Right lung (tissue), 2 donors: ENCODE measurements at regions not wholly inside any gene's neighbourhood (a gene's known extent, or its start where the extent isn't known, plus 50 kb on each side); places are given as distances from the start of the nearest gene placed in this dataset.

Source experiments
- DNase-seq, 2 donors: peaks; one replicate each; pipeline ENCODE4 v3.0.0-alpha.2; 2013

DNA sequence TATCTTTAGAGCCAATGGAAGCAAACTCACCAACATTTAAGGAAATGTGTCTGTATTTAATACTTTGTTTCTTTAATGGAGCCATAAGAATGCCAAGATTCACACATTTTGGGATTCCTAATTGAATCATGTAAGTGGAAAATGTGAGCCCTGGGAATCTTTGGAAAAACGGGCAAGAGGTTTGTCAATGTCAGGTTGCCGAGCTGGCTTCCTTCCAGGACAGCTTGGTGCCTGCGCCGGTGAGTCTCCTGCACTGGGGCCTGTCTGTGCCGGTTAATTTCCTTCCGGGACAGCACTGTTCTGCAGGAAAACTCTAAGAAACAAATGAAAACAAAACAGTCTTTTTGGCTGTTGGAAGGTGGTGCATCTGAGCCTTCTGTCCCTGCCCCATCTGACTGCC lies 210.6 kb downstream of the HAPSTR1 start:
- no peak for DNase-seq

- DNase-seq, result no peak
These were observed 215.3 kb downstream of the HAPSTR1 start for GRCh38 chr16:9306753-9307152.

- DNase-seq, result no peak
These were observed 216.0 kb downstream of the HAPSTR1 start for GRCh38 chr16:9307446-9307845.

GRCh38 chr16:9308356-9308801 lies 216.9 kb downstream of the HAPSTR1 start:
- DNase-seq, result peak in 1 of 2 donors; percentile 26

DNA sequence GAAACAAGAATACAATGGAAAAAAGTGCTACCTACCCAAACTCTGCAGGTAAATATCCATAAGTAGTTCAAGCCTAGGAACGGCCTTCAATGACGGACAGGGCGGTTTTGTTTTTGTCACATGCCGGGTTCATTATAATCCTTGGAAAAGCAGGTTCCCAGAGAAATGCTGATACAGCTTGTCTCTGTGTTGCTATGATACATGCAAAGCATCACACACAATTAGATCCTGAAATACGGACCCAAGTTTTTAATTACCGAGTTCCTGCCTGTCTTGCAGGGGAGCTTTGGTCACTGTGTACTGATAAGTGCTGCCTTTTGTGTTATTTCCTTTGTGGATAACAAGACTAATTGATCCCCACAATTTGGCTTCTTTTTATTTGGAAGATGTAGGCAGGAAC lies 217.4 kb downstream of the HAPSTR1 start:
- no peak for DNase-seq

GRCh38 chr16:9309844-9310243 lies 218.4 kb downstream of the HAPSTR1 start:
- no peak for DNase-seq

- no peak for DNase-seq
These were observed 220.0 kb downstream of the HAPSTR1 start for GRCh38 chr16:9311303-9311954.

GRCh38 chr16:9316008-9316407 lies 224.6 kb downstream of the HAPSTR1 start:
- no peak for DNase-seq

GRCh38 chr16:9316615-9317014 lies 225.2 kb downstream of the HAPSTR1 start:
- peak; percentile 45 to 47 for DNase-seq

DNA sequence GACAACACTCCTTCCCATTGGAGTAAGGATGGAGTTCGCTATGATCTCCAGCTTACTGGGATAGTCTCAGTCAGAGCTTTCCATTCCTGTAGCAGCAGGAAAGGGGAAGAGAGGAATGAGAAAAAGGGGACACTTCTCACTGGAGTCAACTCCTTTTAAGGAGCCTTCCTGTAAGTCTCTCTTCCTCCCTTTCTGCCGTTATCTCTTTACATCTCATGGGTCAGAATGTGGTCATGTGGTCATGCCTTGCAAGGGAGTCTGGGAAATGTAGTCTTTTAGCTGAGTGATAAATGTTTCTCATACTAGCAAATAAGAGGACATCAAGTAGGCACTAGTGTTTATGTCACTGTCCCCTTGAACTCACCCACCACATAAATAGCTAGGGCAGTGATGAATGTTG lies 227.3 kb downstream of the HAPSTR1 start:
- DNase-seq, result no peak

GRCh38 chr16:9322769-9323168 lies 231.3 kb downstream of the HAPSTR1 start:
- no peak for DNase-seq

- DNase-seq, result no peak
These were observed 231.7 kb downstream of the HAPSTR1 start for GRCh38 chr16:9323170-9323569.

GRCh38 chr16:9327253-9327652 lies 235.8 kb downstream of the HAPSTR1 start:
- no peak for DNase-seq

- DNase-seq, result no peak
These were observed 237.0 kb downstream of the HAPSTR1 start for GRCh38 chr16:9328411-9328810.

- no peak for DNase-seq
These were observed 238.7 kb downstream of the HAPSTR1 start for GRCh38 chr16:9330095-9330494.

DNA sequence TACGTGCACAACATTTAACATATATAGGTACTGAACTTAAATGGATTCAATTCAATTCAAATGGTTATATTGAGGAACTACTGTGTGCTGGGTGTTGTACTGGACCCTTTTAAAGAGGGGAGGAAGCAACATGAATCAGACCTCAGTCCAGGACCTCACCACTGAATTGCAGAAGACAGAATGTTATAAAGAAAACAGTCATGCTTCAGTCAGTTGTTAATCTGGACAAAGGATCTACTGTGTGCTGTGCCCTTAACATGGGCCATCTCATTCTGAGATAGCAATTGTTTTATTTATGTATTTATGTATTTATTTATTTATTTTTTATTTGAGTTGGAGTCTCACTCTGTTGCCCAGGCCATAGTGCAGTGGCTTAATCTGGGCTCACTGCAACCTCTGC lies 240.1 kb downstream of the HAPSTR1 start:
- no peak for DNase-seq

DNA sequence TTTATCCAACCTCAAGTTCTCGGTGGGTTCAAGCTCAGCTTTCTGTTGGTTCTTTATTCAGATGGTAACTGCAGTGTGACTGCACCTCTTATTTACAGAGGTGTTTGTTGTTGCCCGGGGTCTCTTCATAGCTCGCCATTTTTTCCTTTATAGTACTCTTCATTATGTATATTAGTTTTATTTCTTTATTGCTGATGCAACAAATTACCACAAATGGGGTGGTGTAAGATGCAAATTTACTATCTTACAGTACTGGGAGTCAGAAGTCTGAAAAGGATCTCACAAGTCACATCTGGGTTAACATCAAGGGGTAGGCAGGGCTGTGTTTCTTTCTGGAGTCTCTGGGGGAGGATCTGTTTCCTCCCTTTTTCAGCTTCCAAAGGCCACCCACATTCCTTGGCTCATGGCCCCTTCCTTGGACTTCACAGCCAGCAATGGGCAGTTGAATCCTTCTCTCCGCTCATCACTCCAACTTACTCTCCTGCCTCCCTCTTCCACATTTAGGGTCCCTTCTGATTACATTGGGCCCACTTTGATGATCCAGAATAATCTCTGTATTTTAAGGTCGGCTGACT lies 241.2 kb downstream of the HAPSTR1 start:
- DNase-seq, result no peak

- DNase-seq, result no peak
These were observed 242.0 kb downstream of the HAPSTR1 start for GRCh38 chr16:9333469-9333868.

DNA sequence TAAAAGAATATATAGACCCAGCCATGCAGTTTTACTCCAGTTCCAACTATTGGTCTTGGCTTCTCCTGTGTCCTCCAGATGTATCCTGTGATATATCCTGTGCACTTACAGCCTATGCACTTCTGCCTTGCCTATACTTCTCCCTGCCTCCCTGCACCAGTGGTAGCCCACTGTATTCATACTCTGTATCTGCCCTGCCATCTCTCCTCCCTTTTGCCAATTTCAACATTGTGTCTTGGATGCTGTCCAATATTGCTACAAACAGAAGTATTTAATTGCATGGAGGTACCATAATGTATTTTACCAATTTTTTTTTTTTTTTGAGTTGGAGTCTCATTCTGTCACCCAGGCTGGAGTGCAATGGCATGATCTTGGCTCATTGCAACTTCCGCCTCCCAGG lies 242.7 kb downstream of the HAPSTR1 start:
- DNase-seq, result no peak

DNA sequence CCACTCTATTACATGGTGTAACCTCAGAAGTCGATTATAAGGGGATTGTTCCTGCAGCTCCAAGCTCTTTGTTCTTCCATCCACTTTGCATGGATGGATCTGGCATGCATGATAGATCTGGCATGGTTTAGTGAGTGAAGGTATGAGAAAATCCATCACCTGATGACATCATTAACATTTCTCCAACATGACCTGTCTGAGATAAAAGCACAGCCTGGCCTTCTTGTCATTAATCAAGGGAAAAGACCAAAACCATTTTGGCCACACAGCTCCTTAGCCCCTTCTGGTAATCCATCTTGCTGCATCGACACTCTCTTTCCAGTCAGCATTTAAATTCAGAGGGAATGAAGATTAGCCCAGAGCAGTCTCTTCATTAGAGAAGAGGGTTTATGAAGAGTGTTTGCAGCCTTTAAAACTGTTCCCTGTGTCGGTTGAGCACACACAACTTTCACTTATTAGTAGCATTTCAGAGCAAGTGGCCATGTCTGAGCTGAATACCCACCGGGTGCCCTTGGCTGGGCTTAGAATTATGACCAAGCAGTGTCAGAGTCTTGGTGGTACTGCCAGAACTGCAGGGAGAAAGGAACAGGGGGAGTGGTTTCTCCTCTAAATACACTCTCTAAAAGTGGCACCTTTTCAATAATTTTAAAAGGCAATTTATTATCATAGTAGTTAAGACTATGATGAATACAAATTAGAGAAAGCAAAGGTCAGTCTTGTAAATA lies 246.0 kb downstream of the HAPSTR1 start:
- no peak for DNase-seq

DNA sequence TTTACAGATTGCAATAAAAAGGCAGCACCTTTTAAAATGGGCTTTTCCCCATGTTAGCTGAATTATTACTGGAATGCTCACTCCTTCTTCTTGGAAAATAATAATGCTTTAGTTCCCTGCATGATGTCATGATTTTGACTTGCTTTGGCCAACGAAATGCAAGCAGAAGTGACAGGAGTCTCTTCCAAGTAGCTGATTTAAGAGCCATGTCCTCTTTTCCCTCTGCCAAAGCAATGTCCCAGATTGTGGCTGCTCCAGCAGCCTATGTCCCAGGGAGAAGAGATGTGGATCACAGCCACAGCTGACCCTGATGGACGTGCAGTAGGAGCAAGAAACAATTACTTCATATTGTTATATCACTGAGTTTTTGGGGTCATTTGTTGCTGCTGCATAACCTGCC lies 246.6 kb downstream of the HAPSTR1 start:
- DNase-seq, result no peak

DNA sequence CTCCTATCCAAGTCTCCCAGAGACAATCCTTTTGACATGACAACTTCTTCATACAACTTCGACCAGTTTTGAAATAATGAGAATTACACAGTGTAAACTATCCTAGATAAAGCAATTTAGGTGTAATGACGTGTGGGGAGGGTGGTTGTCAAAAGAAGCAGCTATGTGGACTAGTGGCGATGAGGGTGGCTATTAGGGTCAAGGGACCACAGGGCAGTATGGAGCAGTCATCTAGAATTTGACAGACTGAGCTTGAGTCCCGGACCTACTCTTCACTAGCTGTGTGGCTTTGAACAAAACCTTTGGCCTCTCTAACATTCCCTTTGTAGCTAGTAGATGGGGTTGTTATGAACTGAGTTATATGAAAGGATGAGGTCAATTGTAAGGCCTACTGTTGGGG lies 247.1 kb downstream of the HAPSTR1 start:
- no peak for DNase-seq

GRCh38 chr16:9340526-9341256 lies 249.2 kb downstream of the HAPSTR1 start:
- DNase-seq, result no peak
